Hematopoietic multipotent progenitor cell treated with erythropoietin and hydrocortisone succinate and interleukin-3 and kit ligand, for 4 days (in vitro differentiated cells): ENCODE measurements at regions not wholly inside any gene's neighbourhood (a gene's known extent, or its start where the extent isn't known, plus 50 kb on each side); places are given as distances from the start of the nearest gene placed in this dataset.
"Not testable (repeated sequence)": the region's sequence is repeated elsewhere in the genome, so short reads cannot be mapped to it uniquely, and the experiment has no call there.

Experiments
- DNase-seq: peaks from one replicate; pipeline ENCODE4 v3.0.0-alpha.2; 2015

GRCh38 chr4:147284256-147284835 is 196.6 kb upstream of the EDNRA start:
- DNase-seq = no peak

GRCh38 chr4:147284935-147285334 is 196.0 kb upstream of the EDNRA start:
- DNase-seq = no peak

GRCh38 chr4:147285751-147286150 is 195.1 kb upstream of the EDNRA start:
- DNase-seq = no peak

GRCh38 chr4:147286846-147287587 is 193.9 kb upstream of the EDNRA start:
- no peak for DNase-seq

GRCh38 chr4:147287588-147287890 is 193.4 kb upstream of the EDNRA start:
- no peak for DNase-seq

- no peak for DNase-seq
These were observed 192.4 kb upstream of the EDNRA start for GRCh38 chr4:147288512-147288911.

- no peak for DNase-seq
These were observed 191.7 kb upstream of the EDNRA start for GRCh38 chr4:147289181-147289580.

GRCh38 chr4:147292604-147293313 is 188.1 kb upstream of the EDNRA start:
- DNase-seq = not testable (repeated sequence)

GRCh38 chr4:147293314-147293677 is 187.6 kb upstream of the EDNRA start:
- not testable (repeated sequence) for DNase-seq

GRCh38 chr4:147299205-147299604 is 181.7 kb upstream of the EDNRA start:
- no peak for DNase-seq

- DNase-seq = no peak
These were observed 177.6 kb upstream of the EDNRA start for GRCh38 chr4:147303174-147303872.

- no peak for DNase-seq
These were observed 177.0 kb upstream of the EDNRA start for GRCh38 chr4:147303873-147304229.

- DNase-seq = no peak
These were observed 172.8 kb upstream of the EDNRA start for GRCh38 chr4:147307896-147308674.

GRCh38 chr4:147309434-147309833 is 171.5 kb upstream of the EDNRA start:
- no peak for DNase-seq

- no peak for DNase-seq
These were observed 170.6 kb upstream of the EDNRA start for GRCh38 chr4:147310312-147310711.

GRCh38 chr4:147311956-147312355 is 168.9 kb upstream of the EDNRA start:
- DNase-seq = no peak

GRCh38 chr4:147312376-147313046 is 168.4 kb upstream of the EDNRA start:
- no peak for DNase-seq

- DNase-seq = no peak
These were observed 167.8 kb upstream of the EDNRA start for GRCh38 chr4:147313108-147313507.

GRCh38 chr4:147318586-147318985 is 162.3 kb upstream of the EDNRA start:
- DNase-seq = no peak

GRCh38 chr4:147325571-147325981 is 155.3 kb upstream of the EDNRA start:
- no peak for DNase-seq

GRCh38 chr4:147326591-147326990 is 154.3 kb upstream of the EDNRA start:
- no peak for DNase-seq

GRCh38 chr4:147327322-147327721 is 153.6 kb upstream of the EDNRA start:
- no peak for DNase-seq
